Kidney glomerular epithelial cell (primary cell): ENCODE measurements at regions not wholly inside any gene's neighbourhood (a gene's known extent, or its start where the extent isn't known, plus 50 kb on each side); places are given as distances from the start of the nearest gene placed in this dataset.

ENCODE experiments used
- DNase-seq: peaks from one replicate; lab custom pipeline; 2025; lab: John Stamatoyannopoulos, UW

DNA sequence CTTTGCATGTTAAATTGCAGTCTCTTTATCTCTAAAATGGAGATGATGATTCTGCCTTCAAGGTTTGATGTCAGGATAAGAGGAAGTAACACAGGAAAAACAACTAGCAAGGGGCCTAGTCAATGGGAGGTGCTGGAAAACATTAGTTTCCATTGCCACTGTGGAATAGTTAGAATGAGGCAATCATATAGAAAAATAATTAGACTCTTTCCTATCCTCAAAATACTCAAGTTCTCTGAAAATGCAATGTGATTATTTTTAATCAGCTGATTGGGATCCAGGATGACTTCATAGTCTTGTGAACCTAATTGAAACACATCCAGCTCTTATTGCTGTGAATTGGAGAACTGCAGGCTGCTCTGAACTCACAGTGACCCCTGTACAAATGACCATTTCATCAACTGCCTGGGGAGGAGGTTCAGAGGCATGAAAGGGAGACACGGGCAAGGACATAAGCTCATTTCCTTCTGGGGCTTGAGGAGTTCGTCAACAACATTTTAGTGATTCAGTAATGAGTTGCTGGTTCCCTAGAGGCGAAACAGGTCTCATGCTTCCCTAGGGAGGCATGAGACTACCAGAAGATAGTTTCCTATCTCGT, 422.5 kb downstream of the LPIN1 start:
- no peak for DNase-seq

DNA sequence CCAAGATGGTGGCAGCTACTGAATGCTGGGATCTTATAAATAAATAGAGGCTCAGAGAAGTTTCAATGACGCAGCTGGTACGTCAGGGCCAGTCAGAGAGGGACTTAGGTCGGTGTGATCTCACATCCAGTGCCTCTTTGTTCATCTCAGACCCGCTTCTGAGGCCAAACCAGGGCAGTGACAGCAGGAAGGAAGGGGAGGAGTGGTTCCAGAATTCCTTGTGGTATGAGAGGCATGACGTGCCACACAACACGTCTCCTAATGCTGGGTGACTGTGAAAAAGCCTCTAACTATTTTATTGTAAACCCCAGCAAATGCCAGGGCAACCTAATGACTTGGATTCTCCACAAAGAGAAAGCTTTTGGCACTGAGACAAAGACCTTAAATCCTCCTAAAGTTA, 423.3 kb downstream of the LPIN1 start:
- DNase-seq = peak; percentile 45

- peak; percentile 28 for DNase-seq
These were observed 423.7 kb downstream of the LPIN1 start for GRCh38 chr2:12170121-12170520.

GRCh38 chr2:12173271-12173942, 427.0 kb downstream of the LPIN1 start:
- DNase-seq = no peak

DNA sequence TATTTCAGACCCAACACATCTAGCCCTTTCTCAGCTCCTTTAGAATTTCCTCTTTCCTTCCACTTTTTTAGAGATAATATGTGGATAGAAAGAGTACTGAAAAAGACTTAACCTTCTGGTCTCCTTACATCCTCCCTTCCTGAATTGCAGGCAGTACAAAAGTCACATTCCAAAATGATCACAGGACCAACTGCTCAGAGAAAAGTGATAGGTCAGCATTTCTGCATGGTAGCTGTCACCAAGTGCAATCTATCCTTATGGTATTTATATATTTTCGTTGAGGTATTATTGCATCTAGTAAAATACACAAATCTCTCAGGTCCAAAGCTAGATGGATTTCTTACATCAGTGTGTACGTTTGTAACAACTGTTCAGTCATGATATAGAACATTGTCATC, 427.5 kb downstream of the LPIN1 start:
- DNase-seq = no peak

- no peak for DNase-seq
These were observed 428.9 kb downstream of the LPIN1 start for GRCh38 chr2:12175323-12175722.

DNA sequence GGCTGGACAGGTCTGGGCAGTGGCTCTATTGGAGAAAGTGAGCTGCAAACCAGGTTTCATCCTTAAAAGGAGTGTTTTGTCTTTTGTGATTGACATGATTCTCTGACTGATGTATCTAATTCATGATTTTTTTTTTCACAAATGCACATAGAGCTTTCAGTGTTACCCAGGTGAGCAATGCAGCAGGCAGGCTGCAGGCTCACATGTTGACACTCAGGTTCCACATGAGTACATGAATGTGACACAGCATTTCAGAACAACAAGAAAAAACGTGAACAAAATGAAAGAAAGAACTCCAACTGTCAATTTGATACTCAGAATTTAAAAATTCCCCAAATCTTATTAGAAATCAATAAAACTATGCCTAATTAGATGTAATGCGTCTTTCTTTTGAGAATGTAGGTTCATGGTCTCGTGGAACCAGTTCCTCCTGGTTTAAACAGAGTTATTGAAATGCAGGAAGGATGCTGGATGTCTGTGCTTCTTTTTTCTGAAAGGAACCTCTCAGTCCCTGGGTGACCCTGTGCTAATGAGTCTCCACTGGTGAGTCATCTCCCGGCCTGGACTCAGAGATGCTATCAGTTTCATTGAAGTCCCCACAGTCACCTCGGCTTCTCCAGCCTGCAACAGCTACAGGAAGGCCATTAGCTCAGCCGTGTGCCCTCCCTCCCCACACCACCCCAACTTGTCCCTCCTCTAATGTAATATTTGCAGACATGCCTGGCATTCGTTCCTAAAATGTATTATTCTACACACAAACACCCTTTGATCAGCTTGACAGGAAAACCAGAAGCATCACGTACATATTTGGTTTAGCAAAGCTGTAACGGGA, 430.4 kb downstream of the LPIN1 start:
- no peak for DNase-seq

DNA sequence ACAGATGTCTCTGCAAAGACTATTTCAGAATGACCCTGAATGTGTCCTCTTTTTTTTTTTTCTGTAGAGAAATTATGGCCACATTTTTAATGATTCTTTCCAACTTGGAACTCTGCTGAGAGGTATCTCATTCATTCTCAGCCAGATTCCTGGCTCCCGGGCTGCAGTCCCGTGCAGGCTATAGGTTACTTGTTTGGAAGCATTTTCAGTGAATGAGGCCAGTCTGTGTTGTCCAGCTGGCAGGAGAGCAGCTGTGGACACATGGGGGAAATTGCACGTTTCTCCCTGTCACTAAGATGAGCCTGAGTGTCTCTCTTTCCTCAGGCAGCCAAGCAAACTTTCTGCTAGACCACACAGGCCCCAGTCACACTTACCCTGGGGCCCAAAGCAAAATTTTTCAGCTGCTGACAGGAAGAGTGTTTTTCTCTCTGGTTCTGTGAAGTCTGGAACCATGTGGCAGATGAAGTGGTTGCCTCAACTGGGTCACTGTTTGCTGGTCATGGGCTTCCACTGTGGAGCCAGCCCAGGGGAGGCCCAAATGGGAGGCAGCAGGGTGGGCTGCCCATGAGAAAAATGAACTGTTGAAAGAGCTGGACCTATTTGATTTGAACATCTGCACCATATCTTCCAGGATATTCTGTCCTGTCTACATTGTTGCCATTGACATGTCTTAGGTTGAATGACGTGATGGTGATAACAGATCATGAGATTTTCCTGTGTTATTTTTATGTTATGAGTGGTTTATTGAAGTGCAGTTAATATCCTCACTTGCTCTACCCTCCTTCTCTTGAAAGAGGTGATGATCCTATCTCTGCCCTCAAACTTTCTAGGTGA, 431.2 kb downstream of the LPIN1 start:
- no peak for DNase-seq

- no peak for DNase-seq
These were observed 432.1 kb downstream of the LPIN1 start for GRCh38 chr2:12178289-12179080.

DNA sequence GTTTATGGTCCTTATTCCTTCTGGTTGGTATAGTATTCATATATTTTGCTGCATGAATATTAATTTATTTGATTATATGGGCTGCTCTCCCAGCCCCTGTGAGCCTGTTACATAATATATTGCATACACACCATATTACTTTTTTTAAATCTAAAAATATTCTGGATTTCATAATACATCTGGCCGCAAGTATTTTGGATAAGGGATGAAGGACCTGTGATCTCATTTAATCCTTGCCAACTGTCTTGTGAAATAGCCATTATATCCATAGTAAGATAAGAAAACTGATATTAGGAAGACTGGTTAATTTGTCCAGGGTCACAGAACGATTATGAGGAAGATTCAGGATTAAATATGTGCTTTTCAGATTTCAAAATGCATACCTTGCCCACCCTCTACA, 433.6 kb downstream of the LPIN1 start:
- no peak for DNase-seq

DNA sequence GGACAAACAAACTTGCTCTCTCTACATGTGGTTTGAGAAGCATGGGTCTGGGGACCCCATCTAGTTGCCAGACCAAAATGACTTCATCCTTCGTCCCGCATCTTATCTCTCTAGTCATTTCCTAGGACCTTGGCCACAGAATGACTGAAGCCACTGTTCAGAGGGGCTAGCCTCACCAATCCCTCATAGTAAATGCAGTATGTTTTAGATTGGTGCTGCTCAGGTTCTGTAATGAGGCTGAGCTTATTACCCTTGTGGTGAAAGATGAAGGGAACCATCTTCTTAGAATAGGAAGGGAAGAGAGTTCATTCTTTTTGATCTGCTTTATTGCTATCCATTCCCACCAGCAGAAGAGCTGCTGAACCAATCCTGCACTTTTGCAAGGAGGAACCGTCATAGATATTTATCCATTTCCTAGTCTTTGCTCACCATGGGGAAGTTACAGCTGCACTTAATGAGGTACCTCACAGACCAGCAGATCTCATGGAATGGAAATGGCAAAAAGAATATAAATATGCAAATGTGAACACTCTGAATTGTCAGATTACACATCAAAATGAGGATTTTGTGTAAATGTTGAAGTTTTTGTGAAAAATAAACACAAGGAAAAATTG, 436.7 kb downstream of the LPIN1 start:
- DNase-seq = no peak

GRCh38 chr2:12192762-12193161, 446.3 kb downstream of the LPIN1 start:
- DNase-seq = no peak

GRCh38 chr2:12194968-12195367, 448.5 kb downstream of the LPIN1 start:
- DNase-seq = no peak

DNA sequence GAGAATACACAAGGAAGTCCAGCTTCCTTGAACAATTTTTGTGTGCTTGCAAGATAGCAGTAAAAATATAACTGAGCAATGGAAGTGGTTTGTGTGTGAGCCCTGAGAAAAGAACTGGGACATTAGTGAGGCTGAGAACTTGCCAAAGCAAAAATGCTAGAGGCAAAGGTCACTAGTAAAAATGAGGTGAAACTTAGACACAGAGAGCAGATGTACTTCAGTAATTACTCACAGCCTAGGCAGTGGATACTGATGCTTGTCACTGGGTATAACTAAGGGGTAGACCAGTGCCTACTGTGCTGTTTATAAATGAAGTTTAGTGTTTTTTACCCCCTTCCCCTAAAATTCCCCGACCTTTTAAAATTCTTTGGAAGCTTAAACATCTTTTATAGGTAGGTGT, 450.1 kb downstream of the LPIN1 start:
- DNase-seq = no peak

DNA sequence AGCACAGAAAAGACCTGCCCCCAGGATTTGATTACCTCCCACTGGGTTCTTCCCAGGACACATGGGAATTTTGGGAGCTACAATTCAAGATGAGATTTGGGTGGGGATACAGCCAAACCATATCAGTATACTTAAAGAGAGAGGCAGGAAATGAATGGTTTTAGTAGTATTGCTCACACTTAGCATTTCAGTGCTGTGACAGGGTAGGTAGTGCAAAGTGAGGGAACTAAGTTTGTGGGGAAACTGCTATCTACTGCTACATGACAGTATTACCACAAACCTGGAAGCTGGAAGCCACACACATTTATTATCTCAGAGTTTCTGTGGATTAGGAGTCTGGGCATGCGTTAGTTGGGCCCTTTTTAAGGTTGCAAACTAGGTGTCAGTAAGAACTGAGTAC, 450.7 kb downstream of the LPIN1 start:
- no peak for DNase-seq

GRCh38 chr2:12199491-12200211, 453.2 kb downstream of the LPIN1 start:
- no peak for DNase-seq

DNA sequence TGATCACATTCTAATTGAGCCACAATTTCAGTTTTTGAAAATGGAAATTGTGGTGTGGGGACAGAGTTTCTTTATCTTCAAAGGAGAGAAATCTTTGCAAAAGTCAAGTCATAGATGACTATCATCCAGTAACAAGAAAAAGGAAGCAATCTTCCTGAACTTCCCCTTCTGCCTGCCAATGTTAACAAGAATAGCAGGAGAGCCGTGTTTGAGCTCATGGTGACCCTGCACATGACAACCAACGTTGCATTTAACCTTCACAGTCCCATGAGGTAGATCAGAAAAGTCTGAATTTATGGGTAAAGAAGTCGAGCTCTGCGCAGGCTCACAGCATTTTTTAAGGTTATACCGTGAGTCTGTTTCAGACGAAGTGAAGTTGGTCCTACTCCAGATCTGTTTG, 454.9 kb downstream of the LPIN1 start:
- DNase-seq = no peak

GRCh38 chr2:12202313-12203075, 456.1 kb downstream of the LPIN1 start:
- peak; percentile 64 for DNase-seq

DNA sequence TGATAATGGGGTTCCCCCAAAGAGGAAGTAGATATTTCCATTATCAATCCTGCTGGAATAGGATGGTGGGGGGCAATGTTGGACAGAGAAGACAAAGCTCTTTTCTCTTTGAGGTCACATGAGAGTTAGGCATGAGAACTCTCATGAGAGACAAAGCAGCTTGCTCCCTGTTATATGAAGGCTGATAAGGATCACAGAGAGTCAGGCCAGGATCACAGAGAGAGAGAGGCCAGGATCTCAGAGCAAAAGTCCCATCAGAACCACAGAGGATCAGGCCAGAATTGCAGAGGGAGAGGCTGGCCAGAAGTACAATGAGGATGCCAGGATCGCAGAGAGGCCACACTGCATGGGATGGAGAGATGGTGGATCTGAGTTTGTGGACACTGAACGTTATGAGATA, 457.1 kb downstream of the LPIN1 start:
- DNase-seq = no peak

GRCh38 chr2:12205086-12205485, 458.7 kb downstream of the LPIN1 start:
- DNase-seq = no peak
